ENCODE measurements at regions not wholly inside any gene's neighbourhood (a gene's known extent, or its start where the extent isn't known, plus 50 kb on each side); places are given as distances from the start of the nearest gene placed in this dataset.

- CTCF ChIA-PET: no interaction called here
Observed at GRCh38 chr2:66771359-66771976, 336.5 kb downstream of the MEIS1 start.

GRCh38 chr2:66772618-66773017, 337.7 kb downstream of the MEIS1 start:
- no peak for DNase-seq
- Mint-ChIP-seq H3K4me3 (no peak overlapping the region), H3K9me3 (peaks cover 6% of the 10 kb centered on the region), H3K4me1 (no peaks in the 10 kb centered on the region), H3K27ac (no peak overlapping the region), H3K36me3 (ENCODE audit: low read depth) (no peaks in the 10 kb centered on the region), H3K27me3 (no peaks in the 10 kb centered on the region)
- ChIA-PET CTCF (no interaction called here), POLR2A (no interaction called here)

More at GRCh38 chr2:66771359-66771976, 336.5 kb downstream of the MEIS1 start:
- Mint-ChIP-seq H3K9me3 (peaks cover 2% of the 10 kb centered on the region), H3K27ac (no peak overlapping the region), H3K36me3 (ENCODE audit: low read depth) (no peaks in the 10 kb centered on the region), H3K4me1 (no peaks in the 10 kb centered on the region), H3K27me3 (no peaks in the 10 kb centered on the region), H3K4me3 (no peak overlapping the region)
- POLR2A ChIA-PET: no interaction called here
- DNase-seq: no peak

GRCh38 chr2:66775730-66776422, 341.0 kb downstream of the MEIS1 start:
- ChIA-PET CTCF (no interaction called here), POLR2A (no interaction called here)
- H3K4me1 Mint-ChIP-seq: no peaks in the 10 kb centered on the region
- H3K27me3 Mint-ChIP-seq: no peaks in the 10 kb centered on the region
- no peaks in the 10 kb centered on the region for H3K36me3 Mint-ChIP-seq (ENCODE audit: low read depth)
- no peak overlapping the region for H3K27ac Mint-ChIP-seq
- no peak overlapping the region for H3K4me3 Mint-ChIP-seq
- no peak for DNase-seq
- H3K9me3 Mint-ChIP-seq: peaks cover 6% of the 10 kb centered on the region

GRCh38 chr2:66781804-66782203, 346.9 kb downstream of the MEIS1 start:
- H3K27ac Mint-ChIP-seq: no peak overlapping the region
- H3K9me3 Mint-ChIP-seq: peaks cover 12% of the 10 kb centered on the region
- POLR2A ChIA-PET: no interaction called here
- CTCF ChIA-PET: no interaction called here
- no peak for DNase-seq
- no peaks in the 10 kb centered on the region for H3K27me3 Mint-ChIP-seq
- H3K36me3 Mint-ChIP-seq (ENCODE audit: low read depth): no peaks in the 10 kb centered on the region
- no peaks in the 10 kb centered on the region for H3K4me1 Mint-ChIP-seq
- no peak overlapping the region for H3K4me3 Mint-ChIP-seq

- no peaks in the 10 kb centered on the region for H3K27me3 Mint-ChIP-seq
- POLR2A ChIA-PET: no interaction called here
Observed at GRCh38 chr2:66782780-66783361, 347.9 kb downstream of the MEIS1 start.

GRCh38 chr2:66789741-66790140, 354.8 kb downstream of the MEIS1 start:
- no peak overlapping the region for H3K27ac Mint-ChIP-seq
- no peaks in the 10 kb centered on the region for H3K36me3 Mint-ChIP-seq (ENCODE audit: low read depth)
- no peak for DNase-seq
- no peak overlapping the region for H3K4me3 Mint-ChIP-seq
- H3K27me3 Mint-ChIP-seq: no peaks in the 10 kb centered on the region
- no peaks in the 10 kb centered on the region for H3K4me1 Mint-ChIP-seq
- ChIA-PET POLR2A (no interaction called here), CTCF (no interaction called here)
- H3K9me3 Mint-ChIP-seq: no peaks in the 10 kb centered on the region

More at GRCh38 chr2:66782780-66783361, 347.9 kb downstream of the MEIS1 start:
- CTCF ChIA-PET: no interaction called here
- no peak for DNase-seq
- Mint-ChIP-seq H3K27ac (no peak overlapping the region), H3K4me1 (no peaks in the 10 kb centered on the region), H3K9me3 (peaks cover 8% of the 10 kb centered on the region), H3K4me3 (no peak overlapping the region), H3K36me3 (ENCODE audit: low read depth) (no peaks in the 10 kb centered on the region)

- DNase-seq: no peak
- POLR2A ChIA-PET: no interaction called here
- H3K4me1 Mint-ChIP-seq: no peaks in the 10 kb centered on the region
- H3K36me3 Mint-ChIP-seq (ENCODE audit: low read depth): no peaks in the 10 kb centered on the region
- CTCF ChIA-PET: no interaction called here
- no peak overlapping the region for H3K27ac Mint-ChIP-seq
- H3K27me3 Mint-ChIP-seq: no peaks in the 10 kb centered on the region
- H3K9me3 Mint-ChIP-seq: no peaks in the 10 kb centered on the region
- H3K4me3 Mint-ChIP-seq: no peak overlapping the region
Observed at GRCh38 chr2:66790651-66791181, 355.8 kb downstream of the MEIS1 start.

- no peaks in the 10 kb centered on the region for H3K27me3 Mint-ChIP-seq
- ChIA-PET CTCF (no interaction called here), POLR2A (no interaction called here)
- no peaks in the 10 kb centered on the region for H3K36me3 Mint-ChIP-seq (ENCODE audit: low read depth)
- H3K9me3 Mint-ChIP-seq: no peaks in the 10 kb centered on the region
- H3K4me1 Mint-ChIP-seq: no peaks in the 10 kb centered on the region
- H3K27ac Mint-ChIP-seq: no peak overlapping the region
- H3K4me3 Mint-ChIP-seq: no peak overlapping the region
- DNase-seq: no peak
Observed at GRCh38 chr2:66794070-66794469, 359.1 kb downstream of the MEIS1 start.

GRCh38 chr2:66794551-66794950, 359.6 kb downstream of the MEIS1 start:
- Mint-ChIP-seq H3K36me3 (ENCODE audit: low read depth) (no peaks in the 10 kb centered on the region), H3K27me3 (no peaks in the 10 kb centered on the region), H3K27ac (no peak overlapping the region), H3K4me1 (no peaks in the 10 kb centered on the region), H3K9me3 (no peaks in the 10 kb centered on the region), H3K4me3 (no peak overlapping the region)
- ChIA-PET CTCF (no interaction called here), POLR2A (no interaction called here)
- DNase-seq: no peak

- POLR2A ChIA-PET: no interaction called here
- Mint-ChIP-seq H3K27me3 (no peaks in the 10 kb centered on the region), H3K27ac (no peak overlapping the region), H3K9me3 (no peaks in the 10 kb centered on the region), H3K4me3 (no peak overlapping the region), H3K36me3 (ENCODE audit: low read depth) (no peaks in the 10 kb centered on the region), H3K4me1 (no peaks in the 10 kb centered on the region)
- CTCF ChIA-PET: interaction anchor here (0.6 kb wide), 1 partner anchor 1106 kb away, joined by 3 read pairs; no protein-coding TSS in a partner anchor
- no peak for DNase-seq
Observed at GRCh38 chr2:66802877-66803276, 368.0 kb downstream of the MEIS1 start.

GRCh38 chr2:66803726-66804125, 368.8 kb downstream of the MEIS1 start:
- DNase-seq: no peak
- ChIA-PET CTCF (interaction anchor here (0.6 kb wide), 1 partner anchor 1107 kb away, joined by 3 read pairs; no protein-coding TSS in a partner anchor), POLR2A (no interaction called here)
- Mint-ChIP-seq H3K4me3 (no peak overlapping the region), H3K27me3 (no peaks in the 10 kb centered on the region), H3K9me3 (no peaks in the 10 kb centered on the region), H3K36me3 (ENCODE audit: low read depth) (no peaks in the 10 kb centered on the region), H3K27ac (no peak overlapping the region), H3K4me1 (no peaks in the 10 kb centered on the region)

GRCh38 chr2:66805016-66805865, 370.3 kb downstream of the MEIS1 start:
- CTCF ChIA-PET: no interaction called here
- no peak overlapping the region for H3K27ac Mint-ChIP-seq
- POLR2A ChIA-PET: no interaction called here
- H3K9me3 Mint-ChIP-seq: no peaks in the 10 kb centered on the region
- no peaks in the 10 kb centered on the region for H3K36me3 Mint-ChIP-seq (ENCODE audit: low read depth)
- no peak overlapping the region for H3K4me3 Mint-ChIP-seq
- no peaks in the 10 kb centered on the region for H3K27me3 Mint-ChIP-seq
- no peak for DNase-seq
- H3K4me1 Mint-ChIP-seq: no peaks in the 10 kb centered on the region

GRCh38 chr2:66805968-66806367, 371.0 kb downstream of the MEIS1 start:
- CTCF ChIA-PET: no interaction called here

More at GRCh38 chr2:66805968-66806367, 371.0 kb downstream of the MEIS1 start:
- Mint-ChIP-seq H3K4me1 (no peaks in the 10 kb centered on the region), H3K27ac (no peak overlapping the region), H3K27me3 (no peaks in the 10 kb centered on the region), H3K36me3 (ENCODE audit: low read depth) (no peaks in the 10 kb centered on the region), H3K4me3 (no peak overlapping the region), H3K9me3 (no peaks in the 10 kb centered on the region)
- POLR2A ChIA-PET: no interaction called here
- no peak for DNase-seq
